ENCODE measurements at regions not wholly inside any gene's neighbourhood (a gene's known extent, or its start where the extent isn't known, plus 50 kb on each side); places are given as distances from the start of the nearest gene placed in this dataset.
A peak's percentile ranks its signal among the peaks of the same experiment; 100 is the strongest.

GRCh38 chr9:87127543-87127942 lies 180.2 kb upstream of the GAS1 start:
- H3K4me3 Mint-ChIP-seq = no peak overlapping the region
- no peaks in the 10 kb centered on the region for H3K36me3 Mint-ChIP-seq (ENCODE audit: low read depth)
- intact Hi-C loops (cut with micrococcal nuclease) = no loop called here
- no peak overlapping the region for H3K27ac Mint-ChIP-seq
- H3K4me1 Mint-ChIP-seq (ENCODE audit: low read depth) = no peaks in the 10 kb centered on the region
- H3K27me3 Mint-ChIP-seq = peaks cover 1% of the 10 kb centered on the region
- H3K9me3 Mint-ChIP-seq = peaks cover 10% of the 10 kb centered on the region

GRCh38 chr9:87127978-87128614 lies 180.8 kb upstream of the GAS1 start:
- H3K27me3 Mint-ChIP-seq = peaks cover 1% of the 10 kb centered on the region
- intact Hi-C loops (cut with micrococcal nuclease) = no loop called here
- no peak overlapping the region for H3K4me3 Mint-ChIP-seq
- no peak overlapping the region for H3K27ac Mint-ChIP-seq
- H3K9me3 Mint-ChIP-seq = peaks cover 10% of the 10 kb centered on the region
- no peaks in the 10 kb centered on the region for H3K36me3 Mint-ChIP-seq (ENCODE audit: low read depth)
- H3K4me1 Mint-ChIP-seq (ENCODE audit: low read depth) = no peaks in the 10 kb centered on the region

- intact Hi-C loops (cut with micrococcal nuclease) = no loop called here
- Mint-ChIP-seq H3K4me3 (no peak overlapping the region), H3K4me1 (ENCODE audit: low read depth) (no peaks in the 10 kb centered on the region), H3K27me3 (peaks cover 1% of the 10 kb centered on the region), H3K27ac (no peak overlapping the region), H3K36me3 (ENCODE audit: low read depth) (no peaks in the 10 kb centered on the region), H3K9me3 (peaks cover 16% of the 10 kb centered on the region)
Measured at GRCh38 chr9:87128844-87129493, 181.7 kb upstream of the GAS1 start.

GRCh38 chr9:87135074-87135473 lies 187.8 kb upstream of the GAS1 start:
- Mint-ChIP-seq H3K36me3 (ENCODE audit: low read depth) (no peaks in the 10 kb centered on the region), H3K4me3 (no peak overlapping the region), H3K27me3 (peaks cover 1% of the 10 kb centered on the region), H3K9me3 (peaks cover 19% of the 10 kb centered on the region), H3K4me1 (ENCODE audit: low read depth) (no peaks in the 10 kb centered on the region), H3K27ac (no peak overlapping the region)
- intact Hi-C loops (cut with micrococcal nuclease) = no loop called here

GRCh38 chr9:87137718-87138117 lies 190.4 kb upstream of the GAS1 start:
- peaks cover 9% of the 10 kb centered on the region for H3K9me3 Mint-ChIP-seq
- H3K4me1 Mint-ChIP-seq (ENCODE audit: low read depth) = no peaks in the 10 kb centered on the region
- intact Hi-C loops (cut with micrococcal nuclease) = no loop called here
- H3K27me3 Mint-ChIP-seq = peaks cover 3% of the 10 kb centered on the region
- H3K36me3 Mint-ChIP-seq (ENCODE audit: low read depth) = no peaks in the 10 kb centered on the region
- no peak overlapping the region for H3K4me3 Mint-ChIP-seq
- no peak overlapping the region for H3K27ac Mint-ChIP-seq

GRCh38 chr9:87138128-87139040 lies 191.1 kb upstream of the GAS1 start:
- Mint-ChIP-seq H3K4me1 (ENCODE audit: low read depth) (no peaks in the 10 kb centered on the region), H3K4me3 (no peak overlapping the region), H3K27me3 (peaks cover 3% of the 10 kb centered on the region), H3K36me3 (ENCODE audit: low read depth) (no peaks in the 10 kb centered on the region), H3K27ac (no peak overlapping the region), H3K9me3 (peaks cover 8% of the 10 kb centered on the region)
- intact Hi-C loops (cut with micrococcal nuclease) = no loop called here

GRCh38 chr9:87139099-87139730 lies 191.9 kb upstream of the GAS1 start:
- peaks cover under 1% of the 10 kb centered on the region for H3K9me3 Mint-ChIP-seq
- no peak overlapping the region for H3K27ac Mint-ChIP-seq
- peaks cover 3% of the 10 kb centered on the region for H3K27me3 Mint-ChIP-seq
- no peaks in the 10 kb centered on the region for H3K36me3 Mint-ChIP-seq (ENCODE audit: low read depth)
- no peaks in the 10 kb centered on the region for H3K4me1 Mint-ChIP-seq (ENCODE audit: low read depth)
- intact Hi-C loops (cut with micrococcal nuclease) = no loop called here
- H3K4me3 Mint-ChIP-seq = no peak overlapping the region

GRCh38 chr9:87140142-87140541 lies 192.8 kb upstream of the GAS1 start:
- intact Hi-C loops (cut with micrococcal nuclease) = no loop called here
- Mint-ChIP-seq H3K36me3 (ENCODE audit: low read depth) (no peaks in the 10 kb centered on the region), H3K4me3 (no peak overlapping the region), H3K27ac (no peak overlapping the region), H3K27me3 (peaks cover 6% of the 10 kb centered on the region), H3K4me1 (ENCODE audit: low read depth) (no peaks in the 10 kb centered on the region), H3K9me3 (no peaks in the 10 kb centered on the region)

- H3K27me3 Mint-ChIP-seq = peaks cover 10% of the 10 kb centered on the region
- H3K4me3 Mint-ChIP-seq = no peak overlapping the region
- no peak overlapping the region for H3K27ac Mint-ChIP-seq
- intact Hi-C loops (cut with micrococcal nuclease) = no loop called here
- no peaks in the 10 kb centered on the region for H3K4me1 Mint-ChIP-seq (ENCODE audit: low read depth)
- no peaks in the 10 kb centered on the region for H3K36me3 Mint-ChIP-seq (ENCODE audit: low read depth)
- H3K9me3 Mint-ChIP-seq = no peaks in the 10 kb centered on the region
Measured at GRCh38 chr9:87140605-87141109, 193.4 kb upstream of the GAS1 start.

- no peaks in the 10 kb centered on the region for H3K4me1 Mint-ChIP-seq (ENCODE audit: low read depth)
- intact Hi-C loops (cut with micrococcal nuclease) = no loop called here
Measured at GRCh38 chr9:87141124-87141523, 193.8 kb upstream of the GAS1 start.

GRCh38 chr9:87146933-87147332 lies 199.6 kb upstream of the GAS1 start:
- intact Hi-C loops (cut with micrococcal nuclease) = no loop called here
- Mint-ChIP-seq H3K36me3 (ENCODE audit: low read depth) (no peaks in the 10 kb centered on the region), H3K9me3 (no peaks in the 10 kb centered on the region), H3K27ac (no peak overlapping the region), H3K27me3 (peaks cover 46% of the 10 kb centered on the region), H3K4me3 (no peak overlapping the region), H3K4me1 (ENCODE audit: low read depth) (peaks cover 8% of the 10 kb centered on the region)

More at GRCh38 chr9:87141124-87141523, 193.8 kb upstream of the GAS1 start:
- Mint-ChIP-seq H3K9me3 (no peaks in the 10 kb centered on the region), H3K36me3 (ENCODE audit: low read depth) (no peaks in the 10 kb centered on the region), H3K27me3 (peaks cover 10% of the 10 kb centered on the region), H3K27ac (no peak overlapping the region), H3K4me3 (no peak overlapping the region)

- no peaks in the 10 kb centered on the region for H3K9me3 Mint-ChIP-seq
- no peaks in the 10 kb centered on the region for H3K36me3 Mint-ChIP-seq (ENCODE audit: low read depth)
- no peak overlapping the region for H3K27ac Mint-ChIP-seq
- peaks cover 8% of the 10 kb centered on the region for H3K4me1 Mint-ChIP-seq (ENCODE audit: low read depth)
- intact Hi-C loops (cut with micrococcal nuclease) = no loop called here
- H3K4me3 Mint-ChIP-seq = no peak overlapping the region
- H3K27me3 Mint-ChIP-seq = peaks cover 46% of the 10 kb centered on the region
Measured at GRCh38 chr9:87147839-87148238, 200.5 kb upstream of the GAS1 start.

- Mint-ChIP-seq H3K27ac (peak overlapping the region; percentile 40), H3K36me3 (ENCODE audit: low read depth) (no peaks in the 10 kb centered on the region), H3K9me3 (no peaks in the 10 kb centered on the region), H3K4me3 (peak overlapping the region; percentile 57), H3K27me3 (peaks cover 46% of the 10 kb centered on the region), H3K4me1 (ENCODE audit: low read depth) (peaks cover 8% of the 10 kb centered on the region)
- intact Hi-C loops (cut with micrococcal nuclease) = no loop called here
Measured at GRCh38 chr9:87148331-87149104, 201.2 kb upstream of the GAS1 start.
